LNCaP clone FGC (cell line): ENCODE measurements at regions not wholly inside any gene's neighbourhood (a gene's known extent, or its start where the extent isn't known, plus 50 kb on each side); places are given as distances from the start of the nearest gene placed in this dataset.
"Not testable (repeated sequence)": the region's sequence is repeated elsewhere in the genome, so short reads cannot be mapped to it uniquely, and the experiment has no call there.

Source experiments
- DNase-seq: peaks from one replicate; pipeline ENCODE4 v3.0.0-alpha.2; 2011; ENCODE audit warnings: low read depth
- H3K4me3 ChIP-seq: 2 replicates; pipeline ENCODE4 v1.5.1; 2011; ENCODE audit warnings: mild to moderate bottlenecking, low read depth, low read length, control low read depth
- TF ChIP-seq, protein P1 (sequence below): IDR thresholded peaks from 2 replicates; pipeline ENCODE4 v1.5.1; 2012; ENCODE audit warnings: mild to moderate bottlenecking; ENCODE audit not compliant: control insufficient read depth, insufficient read depth; ENCODE audit errors: extremely low read depth

DNA sequence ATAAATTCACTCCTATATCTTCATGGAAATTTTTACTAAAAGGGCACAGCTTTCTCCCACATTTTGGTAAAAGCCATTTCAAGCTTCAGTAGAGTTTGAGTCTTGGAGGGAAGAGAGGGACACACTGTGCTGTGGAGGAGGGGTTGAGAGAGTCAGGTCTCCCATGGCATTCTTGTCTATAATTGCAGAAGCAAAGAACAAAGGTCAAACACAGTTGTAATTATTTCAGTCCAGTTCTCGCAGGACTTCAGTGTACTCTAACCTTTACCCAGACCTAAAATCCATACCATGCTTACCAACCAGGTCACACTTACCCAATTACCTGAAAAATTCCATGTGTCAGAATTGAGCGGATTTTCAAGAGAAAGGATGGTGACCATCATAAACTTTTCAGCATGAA, 298.4 kb downstream of the XPNPEP1 start:
- H3K4me3 ChIP-seq: no peak overlapping the region
- TF ChIP-seq, protein P1, sequence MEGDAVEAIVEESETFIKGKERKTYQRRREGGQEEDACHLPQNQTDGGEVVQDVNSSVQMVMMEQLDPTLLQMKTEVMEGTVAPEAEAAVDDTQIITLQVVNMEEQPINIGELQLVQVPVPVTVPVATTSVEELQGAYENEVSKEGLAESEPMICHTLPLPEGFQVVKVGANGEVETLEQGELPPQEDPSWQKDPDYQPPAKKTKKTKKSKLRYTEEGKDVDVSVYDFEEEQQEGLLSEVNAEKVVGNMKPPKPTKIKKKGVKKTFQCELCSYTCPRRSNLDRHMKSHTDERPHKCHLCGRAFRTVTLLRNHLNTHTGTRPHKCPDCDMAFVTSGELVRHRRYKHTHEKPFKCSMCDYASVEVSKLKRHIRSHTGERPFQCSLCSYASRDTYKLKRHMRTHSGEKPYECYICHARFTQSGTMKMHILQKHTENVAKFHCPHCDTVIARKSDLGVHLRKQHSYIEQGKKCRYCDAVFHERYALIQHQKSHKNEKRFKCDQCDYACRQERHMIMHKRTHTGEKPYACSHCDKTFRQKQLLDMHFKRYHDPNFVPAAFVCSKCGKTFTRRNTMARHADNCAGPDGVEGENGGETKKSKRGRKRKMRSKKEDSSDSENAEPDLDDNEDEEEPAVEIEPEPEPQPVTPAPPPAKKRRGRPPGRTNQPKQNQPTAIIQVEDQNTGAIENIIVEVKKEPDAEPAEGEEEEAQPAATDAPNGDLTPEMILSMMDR: no peak
- DNase-seq: no peak

DNA sequence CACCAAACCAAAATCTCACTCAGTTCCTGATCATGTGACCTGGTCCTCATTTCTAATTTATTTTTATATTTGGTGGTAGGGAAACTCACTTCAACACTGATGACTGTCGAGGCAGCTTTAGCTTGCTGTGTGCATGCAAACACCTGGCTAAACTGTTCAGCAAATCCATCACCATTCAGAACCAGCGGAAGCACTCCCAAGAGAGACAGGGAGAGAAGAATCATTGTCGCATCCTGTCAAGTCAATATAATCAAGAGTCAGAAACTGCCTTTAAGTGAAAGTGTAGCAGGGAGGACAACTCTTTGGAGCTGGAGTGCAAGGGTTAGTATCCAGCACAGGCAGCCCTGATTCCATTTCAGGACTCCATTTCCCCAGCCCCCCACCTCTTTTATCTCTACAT, 300.7 kb downstream of the XPNPEP1 start:
- TF ChIP-seq, protein P1: no peak
- no peak for DNase-seq
- no peak overlapping the region for H3K4me3 ChIP-seq

- DNase-seq: no peak
- TF ChIP-seq, protein P1: no peak
Observed at GRCh38 chr10:109620396-109620795, 302.9 kb downstream of the XPNPEP1 start.

DNA sequence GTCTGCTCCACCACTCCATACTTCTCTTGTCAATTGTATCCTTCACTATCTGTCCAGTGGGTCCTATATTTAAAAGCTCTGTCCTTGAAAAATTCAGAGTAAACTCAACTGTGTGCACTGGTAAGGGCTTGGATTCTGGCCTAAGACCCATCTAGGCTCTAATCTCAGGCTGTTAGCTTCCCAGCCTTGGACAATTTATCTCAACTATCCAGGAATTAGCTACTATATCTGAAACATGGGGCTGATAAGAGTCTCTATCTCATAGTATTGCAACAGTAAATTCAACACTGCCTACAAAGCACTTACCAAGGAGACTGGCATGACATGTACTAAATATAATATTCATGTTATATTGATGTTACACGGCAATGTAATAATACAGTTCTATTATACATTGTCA, 303.4 kb downstream of the XPNPEP1 start:
- DNase-seq: no peak
- H3K4me3 ChIP-seq: no peak overlapping the region
- TF ChIP-seq, protein P1: no peak

More at GRCh38 chr10:109620396-109620795, 302.9 kb downstream of the XPNPEP1 start:
- no peak overlapping the region for H3K4me3 ChIP-seq

GRCh38 chr10:109618748-109619147, 304.6 kb downstream of the XPNPEP1 start:
- TF ChIP-seq, protein P1: no peak
- no peak overlapping the region for H3K4me3 ChIP-seq
- no peak for DNase-seq

DNA sequence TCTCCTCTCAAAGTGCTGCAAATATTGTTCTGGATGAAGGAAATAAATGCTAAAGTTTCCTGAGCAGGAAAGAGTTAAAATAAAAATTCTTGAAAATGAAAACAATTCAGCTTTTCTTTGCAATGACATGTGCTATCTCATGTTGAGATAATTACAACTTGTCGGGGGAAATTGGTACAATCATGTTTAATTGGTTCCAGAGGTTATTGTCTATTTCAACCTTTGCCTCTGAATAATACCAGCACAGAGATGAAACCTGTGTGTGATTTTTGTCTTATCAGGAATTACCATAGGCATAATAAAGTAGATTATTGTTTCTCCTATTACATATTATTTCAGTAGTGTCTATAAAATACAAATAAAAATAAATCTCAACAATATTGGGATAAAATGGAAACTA, 305.0 kb downstream of the XPNPEP1 start:
- no peak overlapping the region for H3K4me3 ChIP-seq
- TF ChIP-seq, protein P1: no peak
- no peak for DNase-seq

DNA sequence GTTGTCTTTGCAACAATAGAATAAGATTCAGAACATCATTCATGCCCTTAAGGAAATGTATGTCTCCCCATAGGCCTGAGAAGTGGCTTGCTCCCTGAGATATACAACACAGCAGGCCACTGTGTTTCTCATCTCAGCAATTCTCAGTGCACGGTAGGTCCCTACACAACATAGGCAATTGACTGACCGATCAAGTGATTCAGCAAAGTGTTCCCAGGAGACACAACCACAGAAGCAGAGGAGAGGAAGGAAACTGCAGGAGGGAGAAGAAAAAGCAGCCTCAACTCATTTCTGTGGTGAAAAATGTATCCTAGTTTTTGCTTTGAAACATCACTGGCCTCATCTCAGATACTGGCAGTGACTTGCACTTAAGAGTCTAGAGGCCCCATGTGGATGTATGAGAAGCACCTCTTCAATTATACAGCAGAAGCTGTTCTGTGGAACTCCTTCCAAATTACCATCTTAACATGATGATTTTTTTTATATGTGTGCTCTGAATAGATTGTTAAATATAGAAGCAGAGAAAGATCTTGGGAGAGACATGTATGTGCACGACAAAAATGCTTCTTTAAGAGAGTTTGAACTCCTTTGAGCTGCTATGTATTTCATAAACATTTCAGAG, 306.8 kb downstream of the XPNPEP1 start:
- no peak overlapping the region for H3K4me3 ChIP-seq
- no peak for DNase-seq
- TF ChIP-seq, protein P1: no peak

GRCh38 chr10:109595356-109595755, 328.0 kb downstream of the XPNPEP1 start:
- H3K4me3 ChIP-seq, DNase-seq: not testable (repeated sequence)
